Suprapubic skin (tissue), 4 donors: ENCODE measurements at regions not wholly inside any gene's neighbourhood (a gene's known extent, or its start where the extent isn't known, plus 50 kb on each side); places are given as distances from the start of the nearest gene placed in this dataset.

ENCODE experiments used
- DNase-seq, 2 donors: peaks; one replicate each; pipeline ENCODE4 v3.0.0-alpha.2; 2019; ENCODE audit warnings: low spot score in 2 of 2
- H3K27ac ChIP-seq: fragments of 200-600 bp; sonication (generic); one replicate; pipeline ENCODE4 v1.5.1; 2019
- H3K27me3 ChIP-seq: fragments of 200-600 bp; sonication (generic); one replicate; pipeline ENCODE4 v1.5.1; 2019
- H3K36me3 ChIP-seq: fragments of 200-600 bp; sonication (generic); one replicate; pipeline ENCODE4 v1.5.1; 2019
- H3K4me1 ChIP-seq: fragments of 200-600 bp; sonication (generic); one replicate; pipeline ENCODE4 v1.5.1; 2019
- H3K4me3 ChIP-seq: fragments of 200-600 bp; sonication (generic); one replicate; pipeline ENCODE4 v1.5.1; 2019; ENCODE audit warnings: mild to moderate bottlenecking
- H3K9me3 ChIP-seq: fragments of 200-600 bp; sonication (generic); one replicate; pipeline ENCODE4 v1.5.1; 2019
- CTCF ChIP-seq, 2 donors: fragments of 200-600 bp in 1 of 2; fragments of 450-650 bp in 1 of 2; sonication (generic) in 1 of 2; IDR thresholded peaks; one replicate each; pipeline ENCODE4 v1.5.1; 2016 to 2019; ENCODE audit warnings: antibody characterized with exemption in 2 of 2, mild to moderate bottlenecking in 1 of 2, moderate library complexity in 1 of 2
- EP300 ChIP-seq: sonication (generic); formaldehyde crosslinking; IDR thresholded peaks from one replicate; pipeline ENCODE4 v1.6.1; 2017; ENCODE audit warnings: antibody characterized with exemption
- POLR2A ChIP-seq, 2 donors: fragments of 450-650 bp; IDR thresholded peaks; one replicate each; pipeline ENCODE4 v1.6.1; 2017; ENCODE audit warnings: antibody characterized with exemption in 2 of 2, mild to moderate bottlenecking in 2 of 2, moderate library complexity in 2 of 2
- POLR2AphosphoS5 ChIP-seq, 3 donors: sonication (generic); formaldehyde crosslinking; IDR thresholded peaks; one replicate each; pipeline ENCODE4 v1.6.1; 2017; ENCODE audit warnings: antibody characterized with exemption in 3 of 3
- WGBS: methylation state at CpG from one replicate; pipeline ENCODE4 v1.1.5; 2018; 5-methylcytosine and 5-hydroxymethylcytosine counted together

GRCh38 chr13:84567848-84568247, 685.6 kb upstream of the SLITRK1 start:
- no peaks in the 10 kb centered on the region for H3K36me3 ChIP-seq
- no peaks in the 10 kb centered on the region for H3K27me3 ChIP-seq
- no peaks in the 10 kb centered on the region for H3K4me1 ChIP-seq
- TF ChIP-seq EP300 (no peak), POLR2AphosphoS5 (IDR thresholded peaks at IDR 0.05) (no peak)
- WGBS = 23% methylated on average over 1 of the region's 1 CpG
- H3K9me3 ChIP-seq = no peaks in the 10 kb centered on the region
- no peak for DNase-seq
- no peak overlapping the region for H3K27ac ChIP-seq
- no peak overlapping the region for H3K4me3 ChIP-seq

GRCh38 chr13:84566780-84567179, 684.5 kb upstream of the SLITRK1 start:
- WGBS = 67% methylated on average over 2 of the region's 2 CpGs
- Histone ChIP-seq H3K36me3 (no peaks in the 10 kb centered on the region), H3K4me3 (no peak overlapping the region), H3K27me3 (no peaks in the 10 kb centered on the region), H3K4me1 (no peaks in the 10 kb centered on the region), H3K27ac (no peak overlapping the region), H3K9me3 (no peaks in the 10 kb centered on the region)
- TF ChIP-seq CTCF (IDR thresholded peaks at IDR 0.05) (no peak), EP300 (no peak)
- DNase-seq = no peak

GRCh38 chr13:84563611-84564010, 681.3 kb upstream of the SLITRK1 start:
- H3K4me3 ChIP-seq = no peak overlapping the region
- H3K27me3 ChIP-seq = no peaks in the 10 kb centered on the region
- DNase-seq = no peak
- no peak overlapping the region for H3K27ac ChIP-seq
- peaks cover 7% of the 10 kb centered on the region for H3K9me3 ChIP-seq
- no peak for TF ChIP-seq POLR2A (IDR thresholded peaks at IDR 0.05)
- no peak for TF ChIP-seq EP300
- TF ChIP-seq CTCF (IDR thresholded peaks at IDR 0.05) = no peak
- no peak for TF ChIP-seq POLR2AphosphoS5 (IDR thresholded peaks at IDR 0.05)
- H3K4me1 ChIP-seq = no peaks in the 10 kb centered on the region
- WGBS = 79% methylated on average over 3 of the region's 3 CpGs
- H3K36me3 ChIP-seq = no peaks in the 10 kb centered on the region

GRCh38 chr13:84553227-84553626, 671.0 kb upstream of the SLITRK1 start:
- WGBS = 29% methylated on average over 5 of the region's 5 CpGs

GRCh38 chr13:84543962-84544361, 661.7 kb upstream of the SLITRK1 start:
- WGBS = 39% methylated on average over 3 of the region's 3 CpGs
- no peak overlapping the region for H3K27ac ChIP-seq
- H3K4me3 ChIP-seq = no peak overlapping the region
- no peaks in the 10 kb centered on the region for H3K4me1 ChIP-seq
- H3K9me3 ChIP-seq = no peaks in the 10 kb centered on the region
- DNase-seq = no peak
- no peaks in the 10 kb centered on the region for H3K36me3 ChIP-seq
- TF ChIP-seq POLR2A (IDR thresholded peaks at IDR 0.05) (no peak), CTCF (IDR thresholded peaks at IDR 0.05) (no peak), POLR2AphosphoS5 (IDR thresholded peaks at IDR 0.05) (no peak), EP300 (no peak)
- no peaks in the 10 kb centered on the region for H3K27me3 ChIP-seq

More at GRCh38 chr13:84553227-84553626, 671.0 kb upstream of the SLITRK1 start:
- Histone ChIP-seq H3K27ac (no peak overlapping the region), H3K9me3 (no peaks in the 10 kb centered on the region), H3K4me3 (no peak overlapping the region), H3K27me3 (no peaks in the 10 kb centered on the region), H3K4me1 (no peaks in the 10 kb centered on the region), H3K36me3 (no peaks in the 10 kb centered on the region)
- TF ChIP-seq POLR2A (IDR thresholded peaks at IDR 0.05) = no peak
- no peak for TF ChIP-seq EP300
- DNase-seq = no peak

- H3K4me1 ChIP-seq = no peaks in the 10 kb centered on the region
- no peaks in the 10 kb centered on the region for H3K9me3 ChIP-seq
- H3K27me3 ChIP-seq = no peaks in the 10 kb centered on the region
- no peaks in the 10 kb centered on the region for H3K36me3 ChIP-seq
- H3K27ac ChIP-seq = no peak overlapping the region
- no peak overlapping the region for H3K4me3 ChIP-seq
- no peak for DNase-seq
- TF ChIP-seq CTCF (IDR thresholded peaks at IDR 0.05) (no peak), POLR2AphosphoS5 (IDR thresholded peaks at IDR 0.05) (no peak), EP300 (no peak), POLR2A (IDR thresholded peaks at IDR 0.05) (no peak)
- 97% methylated on average over 1 of the region's 1 CpG for WGBS
Measured at GRCh38 chr13:84542348-84542747, 660.1 kb upstream of the SLITRK1 start.
